Fibroblast of lung (primary cell): ENCODE measurements at regions not wholly inside any gene's neighbourhood (a gene's known extent, or its start where the extent isn't known, plus 50 kb on each side); places are given as distances from the start of the nearest gene placed in this dataset.

Source experiments
- DNase-seq, 2 donors: peaks; one replicate each; pipeline versions ENCODE4 v3.0.0 to v3.0.0-alpha.2; 2010; ENCODE audit warnings: low read depth in 2 of 2
- H2AFZ ChIP-seq: 2 replicates; pipeline ENCODE4 v1.5.1; 2012; ENCODE audit warnings: low read length, control low read depth, inconsistent platforms
- H3K27ac ChIP-seq: 2 replicates; pipeline ENCODE4 v1.5.1; 2011; ENCODE audit warnings: low read length, control low read depth; ENCODE audit not compliant: insufficient read depth
- H3K27me3 ChIP-seq: 2 replicates; pipeline ENCODE4 v1.5.1; 2011; ENCODE audit warnings: mild to moderate bottlenecking, low read length; ENCODE audit not compliant: control insufficient read depth, insufficient read depth
- H3K36me3 ChIP-seq: 2 replicates; pipeline ENCODE4 v1.5.1; 2011; ENCODE audit warnings: low read length; ENCODE audit not compliant: control insufficient read depth, insufficient read depth
- H3K4me1 ChIP-seq: 2 replicates; pipeline ENCODE4 v1.5.1; 2011; ENCODE audit warnings: low read length; ENCODE audit not compliant: control insufficient read depth, insufficient read depth; ENCODE audit errors: extremely low read depth
- H3K4me2 ChIP-seq: 2 replicates; pipeline ENCODE4 v1.5.1; 2011; ENCODE audit warnings: low read length, control low read depth; ENCODE audit not compliant: insufficient read depth; ENCODE audit errors: extremely low read depth
- H3K4me3 ChIP-seq, 4 experiments: fragments of 200-600 bp in 1 of 4; sonication (generic) in 1 of 4; replicated peaks in 1 of 4; 2 replicates each; pipeline ENCODE4 v1.5.1; 2011 to 2016; ENCODE audit warnings: low read length in 4 of 4, low read depth in 3 of 4, mild to moderate bottlenecking in 3 of 4, control low read depth in 2 of 4, inconsistent platforms in 1 of 4, mixed read lengths in 1 of 4; ENCODE audit not compliant: insufficient read depth in 1 of 4; ENCODE audit errors: control extremely low read depth in 1 of 4
- H3K79me2 ChIP-seq: 2 replicates; pipeline ENCODE4 v1.5.1; 2012; ENCODE audit warnings: mild to moderate bottlenecking, low read length, inconsistent platforms; ENCODE audit not compliant: control insufficient read depth, insufficient read depth
- H3K9ac ChIP-seq: 2 replicates; pipeline ENCODE4 v1.5.1; 2011; ENCODE audit warnings: mild to moderate bottlenecking, low read length, control low read depth; ENCODE audit not compliant: insufficient read depth
- H3K9me3 ChIP-seq: 2 replicates; pipeline ENCODE4 v1.5.1; 2012; ENCODE audit warnings: low read depth, low read length; ENCODE audit not compliant: control insufficient read depth, insufficient read depth
- H4K20me1 ChIP-seq: 2 replicates; pipeline ENCODE4 v1.5.1; 2011; ENCODE audit warnings: low read length; ENCODE audit not compliant: control insufficient read depth, insufficient read depth; ENCODE audit errors: extremely low read depth
- CTCF ChIP-seq, 2 donors: IDR thresholded peaks in 1 of 2; conservative IDR thresholded peaks in 1 of 2; 1 replicate in 1 of 2; 2 replicates in 1 of 2; pipeline ENCODE4 v1.5.1; 2011 to 2012; ENCODE audit warnings: low read length in 2 of 2, control low read depth in 1 of 2, inconsistent platforms in 1 of 2, low read depth in 1 of 2, mild to moderate bottlenecking in 1 of 2
- EZH2 ChIP-seq: IDR thresholded peaks from 2 replicates; pipeline ENCODE4 v1.5.1; 2012; ENCODE audit warnings: low read length, control low read depth, mild to moderate bottlenecking; ENCODE audit errors: missing control alignments

GRCh38 chr6:16927205-16927604 is 165.9 kb upstream of the ATXN1 start:
- Histone ChIP-seq H3K4me3 (no peak overlapping the region), H3K4me1 (peaks cover 4% of the 10 kb centered on the region), H3K4me2 (no peak overlapping the region), H3K27me3 (no peaks in the 10 kb centered on the region), H2AFZ (no peak overlapping the region), H3K27ac (no peak overlapping the region), H3K9ac (no peak overlapping the region), H3K9me3 (no peaks in the 10 kb centered on the region), H3K36me3 (no peaks in the 10 kb centered on the region), H4K20me1 (no peaks in the 10 kb centered on the region), H3K79me2 (no peaks in the 10 kb centered on the region)
- DNase-seq: no peak
- TF ChIP-seq CTCF (conservative IDR thresholded peaks at IDR 0.05 in 1 of 2, IDR thresholded peaks at IDR 0.05 in 1 of 2; ENCODE audit: low read depth in 1 of 2, low read length in 2 of 2) (no peak), EZH2 (no peak)

- Histone ChIP-seq H3K36me3 (no peaks in the 10 kb centered on the region), H3K4me1 (peaks cover 4% of the 10 kb centered on the region), H3K79me2 (no peaks in the 10 kb centered on the region), H4K20me1 (no peaks in the 10 kb centered on the region), H3K9me3 (no peaks in the 10 kb centered on the region), H3K9ac (no peak overlapping the region), H3K27ac (no peak overlapping the region), H3K4me2 (no peak overlapping the region), H3K27me3 (no peaks in the 10 kb centered on the region), H3K4me3 (no peak overlapping the region), H2AFZ (no peak overlapping the region)
- peak in 1 of 2 donors; percentile 36 for DNase-seq
- TF ChIP-seq EZH2 (no peak), CTCF (conservative IDR thresholded peaks at IDR 0.05 in 1 of 2, IDR thresholded peaks at IDR 0.05 in 1 of 2; ENCODE audit: low read depth in 1 of 2, low read length in 2 of 2) (no peak)
These were observed 164.2 kb upstream of the ATXN1 start for GRCh38 chr6:16925461-16925860.

GRCh38 chr6:16922282-16922681 is 161.0 kb upstream of the ATXN1 start:
- no peak overlapping the region for H3K4me2 ChIP-seq
- no peaks in the 10 kb centered on the region for H3K27me3 ChIP-seq
- no peak for TF ChIP-seq EZH2
- TF ChIP-seq CTCF (conservative IDR thresholded peaks at IDR 0.05 in 1 of 2, IDR thresholded peaks at IDR 0.05 in 1 of 2; ENCODE audit: low read depth in 1 of 2, low read length in 2 of 2): no peak
- no peaks in the 10 kb centered on the region for H4K20me1 ChIP-seq
- H3K4me3 ChIP-seq: no peak overlapping the region
- H3K27ac ChIP-seq: no peak overlapping the region
- no peak overlapping the region for H3K9ac ChIP-seq
- no peak for DNase-seq
- no peak overlapping the region for H2AFZ ChIP-seq
- H3K36me3 ChIP-seq: no peaks in the 10 kb centered on the region
- H3K9me3 ChIP-seq: no peaks in the 10 kb centered on the region
- H3K4me1 ChIP-seq: no peaks in the 10 kb centered on the region
- H3K79me2 ChIP-seq: no peaks in the 10 kb centered on the region
